H9 (cell line): ENCODE measurements at regions not wholly inside any gene's neighbourhood (a gene's known extent, or its start where the extent isn't known, plus 50 kb on each side); places are given as distances from the start of the nearest gene placed in this dataset.

Experiments used
- DNase-seq: peaks from one replicate; pipeline ENCODE4 v3.0.0-alpha.2; 2017
- H2AFZ ChIP-seq: one replicate; pipeline ENCODE4 v1.6.1; 2013; ENCODE audit warnings: mild to moderate bottlenecking, low read length, control low read depth, moderate library complexity
- H2AK5ac ChIP-seq: 2 replicates; pipeline ENCODE4 v1.6.1; 2013; ENCODE audit warnings: low read length, control low read depth, mixed read lengths; ENCODE audit not compliant: insufficient read length
- H2BK120ac ChIP-seq: one replicate; pipeline ENCODE4 v1.6.1; 2013; ENCODE audit warnings: low read depth, mild to moderate bottlenecking, low read length, control low read depth, inconsistent platforms; ENCODE audit not compliant: poor library complexity, severe bottlenecking
- H2BK12ac ChIP-seq: 2 replicates; pipeline ENCODE4 v1.6.1; 2013; ENCODE audit warnings: low read length, control low read depth, mixed read lengths, low read depth; ENCODE audit not compliant: insufficient read length
- H2BK15ac ChIP-seq: 2 replicates; pipeline ENCODE4 v1.6.1; 2013; ENCODE audit warnings: low read depth, low read length, control low read depth
- H2BK20ac ChIP-seq: one replicate; pipeline ENCODE4 v1.6.1; 2013; ENCODE audit warnings: low read depth, mild to moderate bottlenecking, low read length, control low read depth, inconsistent platforms; ENCODE audit not compliant: poor library complexity, severe bottlenecking
- H2BK5ac ChIP-seq: 2 replicates; pipeline ENCODE4 v1.6.1; 2013; ENCODE audit warnings: low read length, control low read depth, mixed read lengths; ENCODE audit not compliant: insufficient read length
- H3K14ac ChIP-seq: 2 replicates; pipeline ENCODE4 v1.6.1; 2013; ENCODE audit warnings: low read length, control low read depth; ENCODE audit not compliant: insufficient read depth
- H3K18ac ChIP-seq: 2 replicates; pipeline ENCODE4 v1.6.1; 2013; ENCODE audit warnings: low read depth, mild to moderate bottlenecking, mixed read lengths, low read length, control low read depth; ENCODE audit not compliant: insufficient read length
- H3K23ac ChIP-seq: 2 replicates; pipeline ENCODE4 v1.6.1; 2013; ENCODE audit warnings: low read length, control low read depth, mixed read lengths, low read depth; ENCODE audit not compliant: insufficient read length
- H3K23me2 ChIP-seq: 2 replicates; pipeline ENCODE4 v1.6.1; 2013; ENCODE audit warnings: low read depth, mild to moderate bottlenecking, mixed read lengths, low read length, control low read depth; ENCODE audit not compliant: insufficient read length, poor library complexity, severe bottlenecking
- H3K27ac ChIP-seq: 2 replicates; pipeline ENCODE4 v1.5.1; 2013; ENCODE audit warnings: low read length, control low read depth, mixed read lengths, low read depth; ENCODE audit not compliant: insufficient read length
- H3K27me3 ChIP-seq: 2 replicates; pipeline ENCODE4 v1.6.1; 2013; ENCODE audit warnings: low read length, control low read depth, inconsistent platforms; ENCODE audit not compliant: insufficient read depth
- H3K4ac ChIP-seq: 2 replicates; pipeline ENCODE4 v1.6.1; 2013; ENCODE audit warnings: low read depth, mild to moderate bottlenecking, control low read depth, inconsistent platforms, low read length, moderate library complexity
- H3K4me1 ChIP-seq: 2 replicates; pipeline ENCODE4 v1.6.1; 2013; ENCODE audit warnings: low read length, control low read depth, inconsistent platforms; ENCODE audit not compliant: insufficient read depth
- H3K4me2 ChIP-seq: 2 replicates; pipeline ENCODE4 v1.6.1; 2013; ENCODE audit warnings: low read length, control low read depth, mixed read lengths; ENCODE audit not compliant: insufficient read length, insufficient read depth
- H3K56ac ChIP-seq: 2 replicates; pipeline ENCODE4 v1.6.1; 2013; ENCODE audit warnings: low read depth, mild to moderate bottlenecking, mixed read lengths, low read length, control low read depth; ENCODE audit not compliant: insufficient read length
- H3K79me1 ChIP-seq: 2 replicates; pipeline ENCODE4 v1.6.1; 2013; ENCODE audit warnings: low read depth, mild to moderate bottlenecking, moderate library complexity, low read length, control low read depth, inconsistent platforms; ENCODE audit not compliant: insufficient read depth, poor library complexity, severe bottlenecking
- H3K79me2 ChIP-seq: 2 replicates; pipeline ENCODE4 v1.6.1; 2013; ENCODE audit warnings: low read length, control low read depth, inconsistent platforms; ENCODE audit not compliant: insufficient read depth
- H3K9ac ChIP-seq: 2 replicates; pipeline ENCODE4 v1.6.1; 2013; ENCODE audit warnings: low read length, control low read depth, mixed read lengths; ENCODE audit not compliant: insufficient read length; ENCODE audit errors: extremely low read depth
- H3K9me3 ChIP-seq: one replicate; pipeline ENCODE4 v1.6.1; 2013; ENCODE audit warnings: low read depth, low read length, inconsistent platforms; ENCODE audit not compliant: control insufficient read depth
- H3T11ph ChIP-seq: one replicate; pipeline ENCODE4 v1.6.1; 2013; ENCODE audit warnings: mild to moderate bottlenecking, low read length, control low read depth, inconsistent platforms
- H4K20me1 ChIP-seq: one replicate; pipeline ENCODE4 v1.6.1; 2013; ENCODE audit not compliant: control insufficient read depth, insufficient read length, insufficient read depth
- H4K5ac ChIP-seq: 2 replicates; pipeline ENCODE4 v1.6.1; 2013; ENCODE audit warnings: low read depth, mild to moderate bottlenecking, mixed read lengths, low read length, control low read depth; ENCODE audit not compliant: insufficient read length
- H4K8ac ChIP-seq: replicated peaks from 2 replicates; pipeline ENCODE4 v1.6.1; 2013; ENCODE audit warnings: low read length, control low read depth, mixed read lengths, low read depth; ENCODE audit not compliant: insufficient read length
- H4K91ac ChIP-seq: 2 replicates; pipeline ENCODE4 v1.6.1; 2013; ENCODE audit warnings: low read depth, mild to moderate bottlenecking, moderate library complexity, mixed read lengths, low read length, control low read depth; ENCODE audit not compliant: insufficient read length
- H3K27ac Mint-ChIP-seq, 3 experiments: 2 replicates in 2 of 3; 3 replicates in 1 of 3; pipeline ENCODE4 v1.8.0; 2020 to 2021; ENCODE audit warnings: mixed read lengths in 3 of 3, mild to moderate bottlenecking in 1 of 3, moderate library complexity in 1 of 3
- H3K27me3 Mint-ChIP-seq: 2 replicates; pipeline ENCODE4 v1.8.0; 2021; ENCODE audit warnings: low read depth, mild to moderate bottlenecking, moderate library complexity, mixed read lengths
- H3K36me3 Mint-ChIP-seq, 3 experiments: 2 replicates in 2 of 3; 3 replicates in 1 of 3; pipeline ENCODE4 v1.8.0; 2020 to 2021; ENCODE audit warnings: low read depth in 3 of 3, mixed read lengths in 3 of 3; ENCODE audit not compliant: insufficient read depth in 1 of 3
- H3K4me1 Mint-ChIP-seq, 2 experiments: 2 replicates each; pipeline ENCODE4 v1.8.0; 2020; ENCODE audit warnings: mixed read lengths in 2 of 2
- H3K4me3 Mint-ChIP-seq, 2 experiments: 2 replicates in 1 of 2; 3 replicates in 1 of 2; pipeline ENCODE4 v1.8.0; 2020 to 2021; ENCODE audit warnings: mild to moderate bottlenecking in 2 of 2, mixed read lengths in 2 of 2, moderate library complexity in 1 of 2
- H3K9me3 Mint-ChIP-seq, 2 experiments: 2 replicates in 1 of 2; 3 replicates in 1 of 2; pipeline ENCODE4 v1.8.0; 2020; ENCODE audit warnings: mild to moderate bottlenecking in 2 of 2, mixed read lengths in 2 of 2, moderate library complexity in 1 of 2
- CTCF ChIP-seq: fragments of 200-600 bp; sonication (generic); conservative IDR thresholded peaks from 3 replicates; pipeline ENCODE4 v1.8.0; 2021; ENCODE audit warnings: antibody characterized with exemption, mild to moderate bottlenecking
- WGBS: extraction: QIAGEN DNeasy Blood & Tissue Kit; methylation state at CpG from one replicate; pipeline ENCODE4 v1.1.7; 2013; ENCODE audit warnings: missing lambda C conversion rate, low lambda C conversion rate, mixed read lengths; ENCODE audit not compliant: insufficient read length; ENCODE audit errors: extremely low coverage; 5-methylcytosine and 5-hydroxymethylcytosine counted together

- Histone ChIP-seq H3K18ac (no peak overlapping the region), H2AK5ac (no peak overlapping the region), H2BK20ac (no peak overlapping the region), H4K5ac (no peak overlapping the region), H3T11ph (no peak overlapping the region), H4K20me1 (no peaks in the 10 kb centered on the region), H3K27ac (no peak overlapping the region), H2BK15ac (no peak overlapping the region), H3K4ac (no peak overlapping the region), H3K23ac (no peak overlapping the region), H4K8ac (no peak overlapping the region), H2BK120ac (no peak overlapping the region), H3K9me3 (no peaks in the 10 kb centered on the region), H4K91ac (no peak overlapping the region), H2BK5ac (no peak overlapping the region), H3K56ac (no peak overlapping the region), H3K79me1 (no peaks in the 10 kb centered on the region), H3K14ac (no peak overlapping the region), H2BK12ac (no peak overlapping the region), H3K4me1 (no peaks in the 10 kb centered on the region), H3K23me2 (no peaks in the 10 kb centered on the region), H3K4me2 (no peak overlapping the region), H3K79me2 (no peaks in the 10 kb centered on the region), H2AFZ (no peak overlapping the region), H3K27me3 (no peaks in the 10 kb centered on the region), H3K9ac (no peak overlapping the region)
- H3K27me3 Mint-ChIP-seq: peaks cover 2% of the 10 kb centered on the region; the same call in 1 of the 2 replicates
- no peaks in the 10 kb centered on the region for H3K4me1 Mint-ChIP-seq
- WGBS: no CpG with 5 or more reads among the region's 7 CpGs
- H3K36me3 Mint-ChIP-seq: no peaks in the 10 kb centered on the region
- no peak overlapping the region for H3K4me3 Mint-ChIP-seq
- TF ChIP-seq CTCF: no peak
- H3K9me3 Mint-ChIP-seq: no peaks in the 10 kb centered on the region; a peak in 1 of 5 replicates
- no peak for DNase-seq
- no peak overlapping the region for H3K27ac Mint-ChIP-seq
Observed at GRCh38 chr18:59802031-59802430, 97.8 kb upstream of the PMAIP1 start.
